ENCODE measurements at regions not wholly inside any gene's neighbourhood (a gene's known extent, or its start where the extent isn't known, plus 50 kb on each side); places are given as distances from the start of the nearest gene placed in this dataset.

DNA sequence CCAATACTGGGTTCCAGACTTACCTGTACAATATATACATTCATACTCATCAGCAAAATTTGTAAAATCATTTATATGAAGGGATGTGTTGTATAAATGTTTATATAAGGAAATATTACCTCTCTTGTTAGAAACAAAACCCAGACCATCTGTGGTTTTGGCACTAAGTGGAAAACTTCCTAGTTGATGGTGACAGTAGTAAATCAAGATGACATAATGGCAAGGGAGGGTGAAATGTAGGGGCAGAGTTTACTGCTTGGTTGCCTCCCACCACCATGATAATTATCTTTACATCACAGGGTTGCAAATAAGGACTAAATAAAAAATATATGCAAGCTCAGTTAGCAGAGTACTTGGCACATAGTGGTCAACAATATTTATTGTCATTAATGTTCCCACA lies 365.3 kb upstream of the TEX13C start:
- H3K4me3 Mint-ChIP-seq = no peak overlapping the region
- H3K4me1 Mint-ChIP-seq (ENCODE audit: unreplicated experiment) = no peaks in the 10 kb centered on the region
- H3K27ac Mint-ChIP-seq = no peak overlapping the region
- H3K9me3 Mint-ChIP-seq = no peaks in the 10 kb centered on the region
- no peaks in the 10 kb centered on the region for H3K36me3 Mint-ChIP-seq
- TF ChIP-seq, protein P1, sequence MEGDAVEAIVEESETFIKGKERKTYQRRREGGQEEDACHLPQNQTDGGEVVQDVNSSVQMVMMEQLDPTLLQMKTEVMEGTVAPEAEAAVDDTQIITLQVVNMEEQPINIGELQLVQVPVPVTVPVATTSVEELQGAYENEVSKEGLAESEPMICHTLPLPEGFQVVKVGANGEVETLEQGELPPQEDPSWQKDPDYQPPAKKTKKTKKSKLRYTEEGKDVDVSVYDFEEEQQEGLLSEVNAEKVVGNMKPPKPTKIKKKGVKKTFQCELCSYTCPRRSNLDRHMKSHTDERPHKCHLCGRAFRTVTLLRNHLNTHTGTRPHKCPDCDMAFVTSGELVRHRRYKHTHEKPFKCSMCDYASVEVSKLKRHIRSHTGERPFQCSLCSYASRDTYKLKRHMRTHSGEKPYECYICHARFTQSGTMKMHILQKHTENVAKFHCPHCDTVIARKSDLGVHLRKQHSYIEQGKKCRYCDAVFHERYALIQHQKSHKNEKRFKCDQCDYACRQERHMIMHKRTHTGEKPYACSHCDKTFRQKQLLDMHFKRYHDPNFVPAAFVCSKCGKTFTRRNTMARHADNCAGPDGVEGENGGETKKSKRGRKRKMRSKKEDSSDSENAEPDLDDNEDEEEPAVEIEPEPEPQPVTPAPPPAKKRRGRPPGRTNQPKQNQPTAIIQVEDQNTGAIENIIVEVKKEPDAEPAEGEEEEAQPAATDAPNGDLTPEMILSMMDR (conservative IDR thresholded peaks at IDR 0.05) = no peak
- H3K27me3 Mint-ChIP-seq = peaks cover 4% of the 10 kb centered on the region
- no peak for DNase-seq (ENCODE audit: extremely low spot score, unreplicated experiment)

DNA sequence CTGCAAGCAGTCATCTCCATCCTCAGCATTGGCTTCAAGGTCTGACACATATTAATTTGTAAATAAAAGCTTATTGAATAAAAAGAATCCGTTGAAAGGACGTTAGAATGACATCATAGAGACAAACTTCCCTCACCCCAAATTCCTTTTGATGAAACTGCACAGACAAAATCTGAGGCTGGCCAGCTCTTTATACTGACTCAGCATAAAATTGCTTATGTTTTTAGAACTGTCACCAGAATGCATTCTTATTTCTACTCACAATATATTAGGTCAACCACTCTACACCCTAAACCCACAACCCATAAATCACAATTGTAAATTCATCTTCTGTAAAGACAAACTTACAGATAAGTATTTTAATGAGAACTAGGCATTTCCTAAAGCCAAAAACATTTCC lies 359.2 kb upstream of the TEX13C start:
- Mint-ChIP-seq H3K27me3 (peaks cover 4% of the 10 kb centered on the region), H3K27ac (no peak overlapping the region)

DNA sequence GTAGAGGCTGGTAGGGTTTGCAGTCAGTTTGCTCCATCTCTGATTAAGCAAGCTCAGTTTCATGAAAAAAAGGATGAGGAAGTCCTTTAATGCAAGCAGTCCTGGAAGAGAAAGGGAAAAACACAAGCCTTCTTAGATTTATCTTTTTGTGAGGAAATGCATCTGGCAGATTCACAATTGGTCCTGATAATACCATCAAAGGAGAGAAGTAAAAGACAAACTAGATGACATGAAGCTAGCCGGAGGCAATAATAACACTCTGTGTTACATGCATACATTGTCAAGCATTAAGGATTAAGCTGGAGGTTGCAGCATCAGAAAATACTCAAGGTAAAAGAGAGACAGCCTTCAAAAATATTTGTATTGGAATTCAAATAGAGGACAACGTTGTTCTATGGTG lies 356.0 kb upstream of the TEX13C start, which contains the start of gene TENM1:
Gene TENM1, minus strand, starts transcription at position 101 of the 400 bp plus-strand sequence.
- Mint-ChIP-seq H3K4me3 (no peak within 1 kb of the TSS), H3K9me3 (peaks cover 4% of the 10 kb centered on the region), H3K4me1 (ENCODE audit: unreplicated experiment) (no peaks in the 10 kb centered on the region), H3K27me3 (no peaks in the 10 kb centered on the region), H3K36me3 (no peaks in the 10 kb centered on the region), H3K27ac (no peak within 1 kb of the TSS)
- DNase-seq (ENCODE audit: extremely low spot score, unreplicated experiment) = no peak
- TF ChIP-seq, protein P1 (conservative IDR thresholded peaks at IDR 0.05) = no peak

More for the DNA sequence above, 359.2 kb upstream of the TEX13C start:
- no peak for DNase-seq (ENCODE audit: extremely low spot score, unreplicated experiment)
- TF ChIP-seq, protein P1 (conservative IDR thresholded peaks at IDR 0.05) = no peak
- no peaks in the 10 kb centered on the region for H3K36me3 Mint-ChIP-seq
- no peaks in the 10 kb centered on the region for H3K4me1 Mint-ChIP-seq (ENCODE audit: unreplicated experiment)
- no peaks in the 10 kb centered on the region for H3K9me3 Mint-ChIP-seq
- no peak overlapping the region for H3K4me3 Mint-ChIP-seq

DNA sequence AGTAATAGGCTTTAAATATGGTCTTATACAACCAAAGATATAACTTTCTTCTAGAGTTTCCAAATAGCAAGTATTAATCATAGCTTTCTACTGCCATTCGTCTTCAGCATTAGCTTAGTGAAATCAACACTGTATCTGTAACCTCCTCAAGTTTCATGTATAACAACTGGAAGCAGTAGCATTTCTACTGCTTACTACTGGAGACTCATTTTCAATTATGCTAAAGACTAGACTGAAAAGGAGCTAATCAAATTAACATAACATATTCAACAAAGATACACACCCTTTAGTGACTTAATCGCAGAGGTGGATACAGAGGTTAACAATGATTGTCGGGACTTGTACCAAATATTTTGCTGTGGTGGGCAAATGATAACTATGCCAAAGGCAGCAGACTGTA lies 344.2 kb upstream of the TEX13C start:
- H3K9me3 Mint-ChIP-seq = no peaks in the 10 kb centered on the region
- H3K4me1 Mint-ChIP-seq (ENCODE audit: unreplicated experiment) = no peaks in the 10 kb centered on the region
- peaks cover 3% of the 10 kb centered on the region for H3K36me3 Mint-ChIP-seq
- no peak overlapping the region for H3K27ac Mint-ChIP-seq
- H3K4me3 Mint-ChIP-seq = no peak overlapping the region
- DNase-seq (ENCODE audit: extremely low spot score, unreplicated experiment) = no peak
- TF ChIP-seq, protein P1 (conservative IDR thresholded peaks at IDR 0.05) = no peak
- no peaks in the 10 kb centered on the region for H3K27me3 Mint-ChIP-seq

DNA sequence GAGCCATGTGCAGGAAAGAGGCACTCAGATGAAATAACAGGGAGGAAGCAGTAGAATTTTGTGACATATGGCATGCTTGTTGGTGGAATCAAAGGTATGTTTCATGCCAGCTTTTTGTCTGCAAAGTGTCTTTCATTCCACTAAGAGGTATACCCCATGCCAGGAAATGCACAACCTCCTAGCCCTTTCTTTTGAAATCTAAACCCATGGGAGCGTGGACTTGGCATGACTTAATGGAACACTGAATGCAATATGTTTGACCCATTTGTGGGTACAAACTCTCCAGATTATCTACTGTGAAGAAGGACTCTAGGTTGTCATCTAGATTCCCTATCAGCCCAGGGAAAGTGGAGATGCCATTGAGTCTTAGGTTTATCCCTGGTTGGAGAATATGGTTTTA lies 338.3 kb upstream of the TEX13C start:
- Mint-ChIP-seq H3K27me3 (peaks cover 3% of the 10 kb centered on the region), H3K4me3 (no peak overlapping the region), H3K36me3 (no peaks in the 10 kb centered on the region), H3K27ac (no peak overlapping the region), H3K4me1 (ENCODE audit: unreplicated experiment) (no peaks in the 10 kb centered on the region), H3K9me3 (peaks cover 5% of the 10 kb centered on the region)
- no peak for DNase-seq (ENCODE audit: extremely low spot score, unreplicated experiment)
- TF ChIP-seq, protein P1 (conservative IDR thresholded peaks at IDR 0.05) = no peak
